Peyer's patch (tissue), 4 donors: ENCODE measurements at regions not wholly inside any gene's neighbourhood (a gene's known extent, or its start where the extent isn't known, plus 50 kb on each side); places are given as distances from the start of the nearest gene placed in this dataset.

Source experiments
- CTCF ChIP-seq, 6 experiments: fragments of 450-650 bp in 4 of 6; fragments of 200-600 bp in 2 of 6; sonication (generic) in 1 of 6; IDR thresholded peaks; one replicate each; pipeline ENCODE4 v1.5.1; 2017 to 2019; ENCODE audit warnings: antibody characterized with exemption in 6 of 6, mild to moderate bottlenecking in 3 of 6, moderate library complexity in 1 of 6
- POLR2A ChIP-seq, 2 donors: fragments of 450-650 bp; IDR thresholded peaks; one replicate each; pipeline ENCODE4 v1.5.1; 2017; ENCODE audit warnings: antibody characterized with exemption in 2 of 2, mild to moderate bottlenecking in 2 of 2, moderate library complexity in 2 of 2

- TF ChIP-seq CTCF (IDR thresholded peaks at IDR 0.05): no peak
- TF ChIP-seq POLR2A (IDR thresholded peaks at IDR 0.05): no peak
Observed at GRCh38 chr18:60070631-60071030, 170.8 kb downstream of the PMAIP1 start.
